HG02798 (cell line): ENCODE measurements at regions not wholly inside any gene's neighbourhood (a gene's known extent, or its start where the extent isn't known, plus 50 kb on each side); places are given as distances from the start of the nearest gene placed in this dataset.
"Not testable (repeated sequence)": the region's sequence is repeated elsewhere in the genome, so short reads cannot be mapped to it uniquely, and the experiment has no call there.

ENCODE experiments used
- ATAC-seq: cut with Tn5 transposase; IDR thresholded peaks from one replicate; pipeline ENCODE4 v1.9.1; 2021; ENCODE audit warnings: mild to moderate bottlenecking; ENCODE audit not compliant: unreplicated experiment, poor library complexity

DNA sequence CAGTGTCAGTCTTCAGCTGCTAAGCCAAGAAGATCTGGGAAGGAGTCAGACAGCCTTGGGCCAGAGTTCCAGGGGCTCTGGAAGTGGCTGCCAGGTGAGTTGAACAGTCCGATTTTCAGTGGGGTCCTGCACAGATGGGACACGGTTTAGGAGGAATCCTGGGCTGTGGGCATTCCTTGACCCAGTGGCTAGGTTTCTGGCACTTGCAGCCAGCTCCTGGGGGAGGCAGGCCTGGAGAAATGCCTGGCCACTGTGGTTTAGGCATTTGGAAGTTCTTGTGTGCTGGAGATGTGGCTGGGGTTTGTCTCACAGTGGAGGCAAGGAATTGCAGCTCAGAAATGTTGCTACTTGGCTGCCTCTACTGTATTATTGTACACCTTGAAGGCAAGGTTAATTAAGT lies 286.4 kb upstream of the C1orf174 start:
- not testable (repeated sequence) for ATAC-seq

- no peak for ATAC-seq
Measured at GRCh38 chr1:4203501-4203900, 303.4 kb upstream of the C1orf174 start.

GRCh38 chr1:4207183-4207582 lies 307.1 kb upstream of the C1orf174 start:
- ATAC-seq: no peak

DNA sequence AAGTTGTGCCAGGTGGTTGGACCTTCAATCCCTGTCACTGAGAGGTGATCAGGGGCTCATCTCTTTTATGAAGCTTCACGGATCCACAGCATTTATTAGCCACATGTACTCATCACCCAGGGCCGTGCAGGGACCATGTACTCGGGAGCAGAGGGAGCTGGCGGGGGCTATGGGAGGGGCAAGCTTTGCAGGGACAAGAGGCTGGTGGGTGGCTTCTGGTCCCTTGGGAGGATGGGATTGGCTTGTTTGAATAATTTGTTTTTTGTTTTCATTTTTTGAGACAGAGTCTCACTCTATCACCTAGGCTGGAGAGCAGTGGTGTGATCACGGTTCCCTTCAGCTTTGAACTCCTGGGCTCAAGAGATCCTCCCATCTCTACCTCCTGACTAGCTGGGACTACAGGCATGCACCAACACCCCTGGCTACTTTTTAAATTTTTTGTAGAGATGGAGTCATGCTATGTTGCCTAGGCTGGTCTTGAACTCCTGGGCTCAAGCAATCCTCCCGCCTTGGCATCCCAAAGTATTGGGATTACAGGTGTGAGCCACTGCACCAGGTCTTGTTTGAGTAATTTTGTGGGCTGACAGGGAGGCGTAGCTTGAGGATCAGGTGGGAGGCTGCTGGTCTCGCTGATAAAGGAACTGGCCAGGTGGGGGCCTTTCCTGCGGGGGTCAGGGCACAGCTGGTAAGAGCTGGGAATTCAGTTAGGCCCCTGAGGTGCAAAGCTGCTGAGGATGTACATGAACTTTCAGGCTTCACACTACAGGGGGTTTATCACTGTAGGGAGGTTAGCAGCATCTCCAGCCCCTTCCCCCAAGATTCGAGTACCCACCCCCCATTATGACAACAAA lies 308.0 kb upstream of the C1orf174 start:
- no peak for ATAC-seq

GRCh38 chr1:4210043-4210442 lies 310.0 kb upstream of the C1orf174 start:
- ATAC-seq: no peak

- no peak for ATAC-seq
Measured at GRCh38 chr1:4212796-4213195, 312.7 kb upstream of the C1orf174 start.

- no peak for ATAC-seq
Measured at GRCh38 chr1:4213366-4213973, 313.4 kb upstream of the C1orf174 start.

GRCh38 chr1:4214826-4215225 lies 314.8 kb upstream of the C1orf174 start:
- ATAC-seq: no peak

- ATAC-seq: no peak
Measured at GRCh38 chr1:4215391-4215790, 315.3 kb upstream of the C1orf174 start.

- no peak for ATAC-seq
Measured at GRCh38 chr1:4216231-4216630, 316.2 kb upstream of the C1orf174 start.

DNA sequence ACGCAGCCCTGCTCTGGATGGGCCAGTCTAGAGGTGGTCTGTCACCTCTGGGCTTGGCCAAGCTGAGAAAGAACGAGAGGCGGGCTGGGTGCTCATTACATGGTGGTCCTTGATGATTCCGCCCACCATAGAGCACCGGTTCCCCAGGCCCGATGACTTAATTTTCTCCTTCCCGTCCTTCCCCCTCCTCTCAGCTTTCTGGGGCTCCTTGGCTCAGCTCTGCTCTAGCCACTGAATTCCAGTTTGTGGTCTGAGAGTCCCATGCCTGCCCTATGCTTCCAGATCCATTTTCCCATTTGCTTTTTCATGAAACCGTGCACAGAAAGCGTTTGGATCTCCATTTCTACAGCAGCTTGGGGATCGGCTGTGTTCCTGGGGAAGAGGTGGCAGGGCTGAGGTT lies 318.5 kb upstream of the C1orf174 start:
- ATAC-seq: no peak

DNA sequence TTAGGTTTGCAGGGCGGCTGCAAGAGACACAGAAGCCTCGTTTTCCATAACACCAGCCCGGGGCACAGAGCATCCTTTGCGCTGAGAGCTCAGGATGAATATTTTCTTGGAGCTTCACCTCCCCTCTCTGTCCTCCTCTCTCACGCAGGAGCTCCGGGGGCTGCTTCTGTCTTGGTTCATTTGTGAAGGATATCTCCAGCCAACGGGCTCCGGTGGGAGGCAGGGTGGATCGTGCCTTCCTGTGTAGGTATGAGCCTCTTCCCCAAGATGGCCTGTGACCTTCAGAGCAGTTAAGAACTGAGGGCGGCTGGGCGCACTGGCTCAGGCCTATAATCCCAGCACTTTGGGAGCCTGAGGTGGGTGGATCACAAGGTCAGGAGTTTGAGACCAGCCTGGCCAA lies 319.0 kb upstream of the C1orf174 start:
- ATAC-seq: no peak

GRCh38 chr1:4219826-4220225 lies 319.8 kb upstream of the C1orf174 start:
- no peak for ATAC-seq

- no peak for ATAC-seq
Measured at GRCh38 chr1:4220362-4220761, 320.3 kb upstream of the C1orf174 start.

DNA sequence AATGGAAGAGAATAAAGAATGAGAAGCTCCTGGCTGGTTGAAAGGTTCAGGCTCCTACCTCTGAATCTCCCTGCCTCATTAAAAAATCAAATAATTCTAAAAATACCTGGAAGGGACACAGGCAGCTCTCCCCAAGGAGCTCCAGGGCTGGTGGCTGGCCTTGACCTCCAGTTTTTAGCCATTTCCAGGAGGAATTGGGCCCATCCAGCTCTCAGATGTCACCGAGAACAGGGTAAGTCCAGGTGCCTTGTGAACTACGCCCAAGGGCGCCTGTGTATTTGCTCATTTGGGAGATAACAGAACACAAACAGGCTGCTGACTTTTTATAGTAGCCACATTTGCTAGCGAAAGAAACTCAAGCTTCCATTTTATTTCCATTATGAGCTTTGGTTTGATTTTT lies 321.0 kb upstream of the C1orf174 start:
- no peak for ATAC-seq

- ATAC-seq: no peak
Measured at GRCh38 chr1:4224684-4225467, 324.8 kb upstream of the C1orf174 start.

- no peak for ATAC-seq
Measured at GRCh38 chr1:4227986-4228385, 327.9 kb upstream of the C1orf174 start.

DNA sequence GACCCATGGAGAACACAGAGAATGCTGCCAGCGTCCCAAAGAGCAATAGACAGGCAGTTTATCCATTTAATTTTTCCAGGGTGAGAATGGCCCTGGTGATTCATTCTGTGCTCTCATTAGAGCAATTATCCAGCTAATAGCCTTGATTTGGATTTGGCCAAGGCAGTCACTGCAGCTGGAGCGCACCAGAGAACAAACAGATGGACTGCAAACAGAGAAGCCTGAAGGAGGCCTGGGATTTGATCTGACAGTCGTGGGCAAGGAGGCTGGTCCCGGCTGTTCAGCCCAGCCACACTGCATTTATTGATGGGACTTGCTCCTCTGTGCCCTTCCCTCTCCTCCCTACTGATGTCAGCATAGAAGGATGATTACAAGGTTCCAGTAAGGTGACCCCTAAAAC lies 353.9 kb upstream of the C1orf174 start:
- no peak for ATAC-seq

DNA sequence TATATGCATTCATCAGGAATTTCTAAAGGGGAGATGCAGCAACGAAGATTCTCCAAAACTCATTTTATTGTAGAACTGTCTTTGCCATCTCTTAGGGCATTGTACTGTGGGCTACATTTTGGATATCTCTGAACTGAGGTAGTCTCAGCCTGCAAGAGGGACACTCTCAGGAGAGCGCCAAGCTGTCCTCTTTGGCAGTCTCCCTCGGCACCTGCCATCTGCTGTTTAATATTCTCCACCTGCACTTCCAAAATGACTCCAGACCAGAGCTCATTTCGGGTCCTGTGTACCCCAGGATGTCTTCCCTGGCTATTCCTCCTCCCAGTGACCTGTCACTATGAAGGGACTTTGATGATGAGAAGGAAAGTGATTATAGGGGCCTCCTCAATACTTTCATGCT lies 356.3 kb upstream of the C1orf174 start:
- no peak for ATAC-seq

GRCh38 chr1:4258146-4258777 lies 358.2 kb upstream of the C1orf174 start:
- not testable (repeated sequence) for ATAC-seq

GRCh38 chr1:4261327-4261726 lies 361.3 kb upstream of the C1orf174 start:
- no peak for ATAC-seq
